Osteoblast (primary cell): ENCODE measurements at regions not wholly inside any gene's neighbourhood (a gene's known extent, or its start where the extent isn't known, plus 50 kb on each side); places are given as distances from the start of the nearest gene placed in this dataset.

Experiments used
- DNase-seq: peaks from one replicate; pipeline ENCODE4 v3.0.0; 2011; ENCODE audit warnings: low spot score, mixed read lengths; ENCODE audit not compliant: insufficient read length; ENCODE audit errors: missing footprints
- H2AFZ ChIP-seq: 2 replicates; pipeline ENCODE4 v1.6.0; 2011; ENCODE audit warnings: mild to moderate bottlenecking, low read length
- H3K27ac ChIP-seq: 2 replicates; pipeline ENCODE4 v1.5.1; 2011; ENCODE audit warnings: mild to moderate bottlenecking, low read depth, low read length, moderate library complexity
- H3K27me3 ChIP-seq: 2 replicates; pipeline ENCODE4 v1.6.0; 2012; ENCODE audit warnings: mild to moderate bottlenecking, control low read depth, inconsistent platforms, low read length, moderate library complexity; ENCODE audit not compliant: insufficient read depth
- H3K36me3 ChIP-seq: 2 replicates; pipeline ENCODE4 v1.5.1; 2011; ENCODE audit warnings: mild to moderate bottlenecking, low read length, control low read depth, moderate library complexity; ENCODE audit not compliant: insufficient read depth
- H3K4me1 ChIP-seq: 2 replicates; pipeline ENCODE4 v1.5.1; 2011; ENCODE audit warnings: mild to moderate bottlenecking, low read length, control low read depth, moderate library complexity; ENCODE audit not compliant: insufficient read depth
- H3K4me2 ChIP-seq: 2 replicates; pipeline ENCODE4 v1.6.0; 2011; ENCODE audit warnings: mild to moderate bottlenecking, low read length; ENCODE audit not compliant: insufficient read depth
- H3K4me3 ChIP-seq: fragments of 200-600 bp; sonication (generic); 3 replicates; pipeline ENCODE4 v1.5.1; 2012; ENCODE audit warnings: mild to moderate bottlenecking, low read length, inconsistent platforms; ENCODE audit not compliant: insufficient read depth
- H3K79me2 ChIP-seq: 2 replicates; pipeline ENCODE4 v1.6.0; 2012; ENCODE audit warnings: mild to moderate bottlenecking, low read length, control low read depth, inconsistent platforms; ENCODE audit not compliant: insufficient read depth
- H3K9me3 ChIP-seq: 2 replicates; pipeline ENCODE4 v1.5.1; 2011; ENCODE audit warnings: low read depth, low read length, control low read depth
- H4K20me1 ChIP-seq: 2 replicates; pipeline ENCODE4 v1.6.0; 2012; ENCODE audit warnings: mild to moderate bottlenecking, low read length, control low read depth; ENCODE audit not compliant: insufficient read depth
- TF ChIP-seq, protein P1 (sequence below): IDR thresholded peaks from 2 replicates; pipeline ENCODE4 v1.5.1; 2011; ENCODE audit warnings: mild to moderate bottlenecking, low read depth, low read length, moderate library complexity; ENCODE audit errors: extremely low read depth

DNA sequence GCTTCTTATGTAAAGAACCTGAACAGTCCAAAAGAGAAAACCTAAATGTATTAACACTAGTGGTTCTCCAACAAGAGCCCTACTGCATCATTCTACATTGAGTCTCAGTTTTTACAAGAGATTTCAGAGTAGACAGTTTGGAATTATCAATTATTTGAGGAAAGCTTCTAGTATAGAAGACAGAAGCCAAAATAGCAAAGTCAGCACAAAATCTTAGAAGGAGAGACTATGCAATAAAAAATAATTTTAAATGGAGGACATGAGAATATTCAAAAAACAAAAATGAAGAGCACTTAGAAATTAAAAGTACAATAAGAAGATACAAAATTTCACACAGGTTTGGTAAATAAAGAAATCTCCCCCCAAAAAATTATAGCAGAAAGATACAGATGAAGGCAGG, 406.3 kb upstream of the USP15 start:
- Histone ChIP-seq H3K4me1 (no peaks in the 10 kb centered on the region), H3K27ac (no peak overlapping the region), H3K9me3 (no peaks in the 10 kb centered on the region), H3K4me2 (no peak overlapping the region), H3K79me2 (no peaks in the 10 kb centered on the region), H3K36me3 (no peaks in the 10 kb centered on the region), H3K27me3 (no peaks in the 10 kb centered on the region), H2AFZ (no peak overlapping the region), H3K4me3 (no peak overlapping the region), H4K20me1 (no peaks in the 10 kb centered on the region)
- TF ChIP-seq, protein P1, sequence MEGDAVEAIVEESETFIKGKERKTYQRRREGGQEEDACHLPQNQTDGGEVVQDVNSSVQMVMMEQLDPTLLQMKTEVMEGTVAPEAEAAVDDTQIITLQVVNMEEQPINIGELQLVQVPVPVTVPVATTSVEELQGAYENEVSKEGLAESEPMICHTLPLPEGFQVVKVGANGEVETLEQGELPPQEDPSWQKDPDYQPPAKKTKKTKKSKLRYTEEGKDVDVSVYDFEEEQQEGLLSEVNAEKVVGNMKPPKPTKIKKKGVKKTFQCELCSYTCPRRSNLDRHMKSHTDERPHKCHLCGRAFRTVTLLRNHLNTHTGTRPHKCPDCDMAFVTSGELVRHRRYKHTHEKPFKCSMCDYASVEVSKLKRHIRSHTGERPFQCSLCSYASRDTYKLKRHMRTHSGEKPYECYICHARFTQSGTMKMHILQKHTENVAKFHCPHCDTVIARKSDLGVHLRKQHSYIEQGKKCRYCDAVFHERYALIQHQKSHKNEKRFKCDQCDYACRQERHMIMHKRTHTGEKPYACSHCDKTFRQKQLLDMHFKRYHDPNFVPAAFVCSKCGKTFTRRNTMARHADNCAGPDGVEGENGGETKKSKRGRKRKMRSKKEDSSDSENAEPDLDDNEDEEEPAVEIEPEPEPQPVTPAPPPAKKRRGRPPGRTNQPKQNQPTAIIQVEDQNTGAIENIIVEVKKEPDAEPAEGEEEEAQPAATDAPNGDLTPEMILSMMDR, result no peak
- no peak for DNase-seq

DNA sequence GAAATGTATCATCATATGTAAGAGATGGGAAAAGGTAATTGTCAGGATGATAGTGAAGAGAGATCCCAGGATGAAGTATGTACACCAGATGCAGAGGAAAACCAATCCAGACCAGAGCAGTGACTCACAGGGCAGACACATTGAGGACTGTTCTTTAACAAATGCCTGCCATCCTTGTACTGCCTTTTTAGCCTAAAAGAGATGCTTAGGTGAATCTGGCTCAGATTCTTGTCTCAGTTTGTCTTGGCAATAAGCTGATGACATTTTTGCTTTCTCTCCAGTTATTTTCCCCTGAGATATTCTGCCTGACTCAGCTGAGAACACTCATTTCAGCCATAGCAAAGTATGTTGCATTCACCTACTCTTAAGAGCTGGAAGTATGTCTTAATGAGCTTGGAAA, 405.3 kb upstream of the USP15 start:
- H4K20me1 ChIP-seq, result no peaks in the 10 kb centered on the region
- no peaks in the 10 kb centered on the region for H3K79me2 ChIP-seq
- no peak overlapping the region for H3K4me2 ChIP-seq
- H3K36me3 ChIP-seq, result no peaks in the 10 kb centered on the region
- TF ChIP-seq, protein P1, result no peak
- H3K4me1 ChIP-seq, result no peaks in the 10 kb centered on the region
- H2AFZ ChIP-seq, result no peak overlapping the region
- H3K4me3 ChIP-seq, result no peak overlapping the region
- no peaks in the 10 kb centered on the region for H3K27me3 ChIP-seq
- no peak for DNase-seq
- no peak overlapping the region for H3K27ac ChIP-seq
- no peaks in the 10 kb centered on the region for H3K9me3 ChIP-seq

DNA sequence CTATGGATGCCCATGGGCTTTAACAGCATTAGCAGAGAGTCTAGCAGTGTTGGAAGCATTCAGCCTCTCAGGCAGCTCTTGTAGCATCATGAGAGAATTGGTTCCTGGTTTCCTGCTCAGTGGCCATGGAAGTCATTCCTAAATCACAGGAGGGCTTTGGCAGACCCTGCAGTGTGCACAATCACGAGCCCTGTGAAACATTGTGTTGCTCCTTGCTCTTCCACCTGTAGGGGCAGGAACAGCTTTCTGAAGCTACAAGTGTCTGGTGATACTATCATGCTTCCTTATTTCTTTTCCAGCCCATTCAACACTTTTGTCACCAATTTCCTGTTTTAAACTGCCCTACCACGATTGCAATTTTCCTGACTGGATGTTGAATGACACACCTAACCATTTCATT, 402.2 kb upstream of the USP15 start:
- TF ChIP-seq, protein P1, result no peak
- H3K79me2 ChIP-seq, result no peaks in the 10 kb centered on the region
- DNase-seq, result no peak
- H3K27ac ChIP-seq, result no peak overlapping the region
- no peak overlapping the region for H2AFZ ChIP-seq
- H3K27me3 ChIP-seq, result no peaks in the 10 kb centered on the region
- H3K36me3 ChIP-seq, result no peaks in the 10 kb centered on the region
- no peaks in the 10 kb centered on the region for H3K4me1 ChIP-seq
- H3K9me3 ChIP-seq, result peaks cover under 1% of the 10 kb centered on the region
- no peak overlapping the region for H3K4me3 ChIP-seq
- H4K20me1 ChIP-seq, result no peaks in the 10 kb centered on the region
- no peak overlapping the region for H3K4me2 ChIP-seq

DNA sequence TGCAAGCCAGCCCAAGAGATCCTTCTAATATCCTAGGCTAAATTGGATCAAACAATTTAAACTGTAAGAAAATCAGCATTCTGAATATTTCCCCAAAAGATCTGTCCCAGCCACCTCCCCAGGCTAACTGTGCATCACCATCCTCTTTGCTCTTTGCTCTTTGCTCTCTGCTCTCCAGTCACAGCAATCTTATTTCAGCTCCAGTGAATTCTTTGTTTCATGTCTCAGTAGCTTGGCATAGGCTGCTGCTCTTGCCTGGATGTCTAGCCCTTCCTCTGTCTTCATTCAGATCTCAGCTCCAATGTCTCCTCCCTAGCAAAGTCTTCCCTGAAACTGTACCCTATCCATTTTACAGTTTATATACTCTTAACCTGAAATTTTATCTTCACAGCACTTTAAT, 399.8 kb upstream of the USP15 start:
- DNase-seq, result no peak
- H3K4me1 ChIP-seq, result no peaks in the 10 kb centered on the region
- no peak overlapping the region for H3K4me2 ChIP-seq
- no peaks in the 10 kb centered on the region for H3K79me2 ChIP-seq
- H3K27ac ChIP-seq, result no peak overlapping the region
- peaks cover 8% of the 10 kb centered on the region for H3K9me3 ChIP-seq
- no peaks in the 10 kb centered on the region for H4K20me1 ChIP-seq
- no peaks in the 10 kb centered on the region for H3K36me3 ChIP-seq
- H3K27me3 ChIP-seq, result no peaks in the 10 kb centered on the region
- H2AFZ ChIP-seq, result no peak overlapping the region
- no peak overlapping the region for H3K4me3 ChIP-seq
- TF ChIP-seq, protein P1, result no peak
